NCI-H748 (cell line): ENCODE measurements at regions not wholly inside any gene's neighbourhood (a gene's known extent, or its start where the extent isn't known, plus 50 kb on each side); places are given as distances from the start of the nearest gene placed in this dataset.
"Not testable (repeated sequence)": the region's sequence is repeated elsewhere in the genome, so short reads cannot be mapped to it uniquely, and the experiment has no call there.

Experiments used
- DNase-seq: peaks from one replicate; lab custom pipeline; 2025; ENCODE audit not compliant: unreplicated experiment; lab: John Stamatoyannopoulos, UW

GRCh38 chr2:136334967-136335366 is 217.0 kb upstream of the CXCR4 start:
- no peak for DNase-seq

GRCh38 chr2:136332436-136333095 is 214.6 kb upstream of the CXCR4 start:
- DNase-seq: no peak

- DNase-seq: no peak
Measured at GRCh38 chr2:136331226-136331625, 213.3 kb upstream of the CXCR4 start.

GRCh38 chr2:136328207-136328795 is 210.4 kb upstream of the CXCR4 start:
- no peak for DNase-seq

- peak; percentile 1 for DNase-seq
Measured at GRCh38 chr2:136327162-136327852, 209.4 kb upstream of the CXCR4 start.

GRCh38 chr2:136325844-136326331 is 207.9 kb upstream of the CXCR4 start:
- no peak for DNase-seq

- no peak for DNase-seq
Measured at GRCh38 chr2:136324966-136325365, 207.0 kb upstream of the CXCR4 start.

GRCh38 chr2:136323935-136324334 is 206.0 kb upstream of the CXCR4 start:
- no peak for DNase-seq

- peak; percentile 3 for DNase-seq
Measured at GRCh38 chr2:136323195-136323594, 205.2 kb upstream of the CXCR4 start.

- DNase-seq: no peak
Measured at GRCh38 chr2:136322428-136322827, 204.5 kb upstream of the CXCR4 start.

GRCh38 chr2:136319651-136320050 is 201.7 kb upstream of the CXCR4 start:
- DNase-seq: no peak

- DNase-seq: no peak
Measured at GRCh38 chr2:136319237-136319636, 201.3 kb upstream of the CXCR4 start.

GRCh38 chr2:136314240-136314639 is 196.3 kb upstream of the CXCR4 start:
- DNase-seq: no peak

- not testable (repeated sequence) for DNase-seq
Measured at GRCh38 chr2:136312568-136312967, 194.6 kb upstream of the CXCR4 start.

- no peak for DNase-seq
Measured at GRCh38 chr2:136310797-136311603, 193.1 kb upstream of the CXCR4 start.

GRCh38 chr2:136310005-136310495 is 192.1 kb upstream of the CXCR4 start:
- DNase-seq: no peak

- DNase-seq: no peak
Measured at GRCh38 chr2:136308611-136309010, 190.7 kb upstream of the CXCR4 start.

- peak; percentile 3 for DNase-seq
Measured at GRCh38 chr2:136306836-136307235, 188.9 kb upstream of the CXCR4 start.

GRCh38 chr2:136305517-136306192 is 187.7 kb upstream of the CXCR4 start:
- no peak for DNase-seq

GRCh38 chr2:136301006-136301405 is 183.1 kb upstream of the CXCR4 start:
- no peak for DNase-seq

- DNase-seq: no peak
Measured at GRCh38 chr2:136298631-136299030, 180.7 kb upstream of the CXCR4 start.
